Chondrocyte (in vitro differentiated cells): ENCODE measurements at regions not wholly inside any gene's neighbourhood (a gene's known extent, or its start where the extent isn't known, plus 50 kb on each side); places are given as distances from the start of the nearest gene placed in this dataset.

Experiments used
- DNase-seq: peaks from one replicate; pipeline ENCODE4 v3.0.0; 2021; ENCODE audit warnings: mixed read lengths, low spot score
- H3K27ac Mint-ChIP-seq: one replicate; pipeline ENCODE4 v1.8.0; 2021; ENCODE audit warnings: mild to moderate bottlenecking, moderate library complexity, mixed read lengths; ENCODE audit not compliant: unreplicated experiment
- H3K27me3 Mint-ChIP-seq: 2 replicates; pipeline ENCODE4 v1.8.0; 2021; ENCODE audit warnings: low read depth, mixed read lengths
- H3K36me3 Mint-ChIP-seq: 2 replicates; pipeline ENCODE4 v1.8.0; 2021; ENCODE audit warnings: low read depth, mixed read lengths
- H3K4me1 Mint-ChIP-seq: 2 replicates; pipeline ENCODE4 v1.8.0; 2021; ENCODE audit warnings: low read depth, mild to moderate bottlenecking, mixed read lengths
- H3K4me3 Mint-ChIP-seq: one replicate; pipeline ENCODE4 v1.8.0; 2021; ENCODE audit warnings: mild to moderate bottlenecking, moderate library complexity, mixed read lengths; ENCODE audit not compliant: unreplicated experiment
- H3K9me3 Mint-ChIP-seq: 2 replicates; pipeline ENCODE4 v1.8.0; 2021; ENCODE audit warnings: low read depth, mixed read lengths
- TF ChIP-seq, protein P1 (sequence below): fragments of 200-600 bp; sonication (generic); IDR thresholded peaks from 2 replicates; pipeline ENCODE4 v1.5.0; 2021; ENCODE audit warnings: antibody characterized with exemption, mild to moderate bottlenecking, moderate library complexity

DNA sequence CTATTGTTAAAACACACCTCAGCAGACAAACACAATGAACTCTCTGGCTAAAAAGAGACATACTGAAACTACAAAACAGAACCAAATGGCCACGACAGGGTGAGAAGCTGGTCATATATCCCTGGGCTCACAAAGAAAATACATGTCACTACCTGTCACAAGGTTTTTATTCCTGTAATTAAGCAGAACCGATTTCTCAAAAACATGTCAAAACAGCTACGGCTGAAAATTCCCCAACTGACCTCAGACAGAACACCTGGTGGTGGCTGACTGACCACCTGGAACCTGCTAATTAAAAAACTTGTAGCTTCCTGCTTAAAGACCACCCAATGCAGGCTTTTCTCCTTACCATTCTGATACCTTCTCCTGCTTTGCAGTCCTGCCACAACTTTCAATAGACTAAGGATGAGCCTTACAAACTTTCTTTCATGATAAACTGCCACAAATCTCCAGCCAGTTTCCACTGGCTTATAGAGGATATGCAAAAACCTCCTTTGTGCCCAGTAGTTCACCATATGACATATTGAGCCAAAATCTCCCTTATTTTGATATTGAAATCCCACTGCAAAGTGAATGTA lies 571.9 kb downstream of the SPOCK3 start:
- no peak for DNase-seq
- Mint-ChIP-seq H3K27me3 (peaks cover 16% of the 10 kb centered on the region), H3K4me1 (peaks cover 1% of the 10 kb centered on the region), H3K27ac (no peak overlapping the region), H3K4me3 (no peak overlapping the region), H3K36me3 (no peaks in the 10 kb centered on the region), H3K9me3 (no peaks in the 10 kb centered on the region)
- TF ChIP-seq, protein P1, sequence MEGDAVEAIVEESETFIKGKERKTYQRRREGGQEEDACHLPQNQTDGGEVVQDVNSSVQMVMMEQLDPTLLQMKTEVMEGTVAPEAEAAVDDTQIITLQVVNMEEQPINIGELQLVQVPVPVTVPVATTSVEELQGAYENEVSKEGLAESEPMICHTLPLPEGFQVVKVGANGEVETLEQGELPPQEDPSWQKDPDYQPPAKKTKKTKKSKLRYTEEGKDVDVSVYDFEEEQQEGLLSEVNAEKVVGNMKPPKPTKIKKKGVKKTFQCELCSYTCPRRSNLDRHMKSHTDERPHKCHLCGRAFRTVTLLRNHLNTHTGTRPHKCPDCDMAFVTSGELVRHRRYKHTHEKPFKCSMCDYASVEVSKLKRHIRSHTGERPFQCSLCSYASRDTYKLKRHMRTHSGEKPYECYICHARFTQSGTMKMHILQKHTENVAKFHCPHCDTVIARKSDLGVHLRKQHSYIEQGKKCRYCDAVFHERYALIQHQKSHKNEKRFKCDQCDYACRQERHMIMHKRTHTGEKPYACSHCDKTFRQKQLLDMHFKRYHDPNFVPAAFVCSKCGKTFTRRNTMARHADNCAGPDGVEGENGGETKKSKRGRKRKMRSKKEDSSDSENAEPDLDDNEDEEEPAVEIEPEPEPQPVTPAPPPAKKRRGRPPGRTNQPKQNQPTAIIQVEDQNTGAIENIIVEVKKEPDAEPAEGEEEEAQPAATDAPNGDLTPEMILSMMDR, result no peak

GRCh38 chr4:166670341-166670740 lies 564.0 kb downstream of the SPOCK3 start:
- Mint-ChIP-seq H3K9me3 (peaks cover 6% of the 10 kb centered on the region), H3K36me3 (peaks cover 1% of the 10 kb centered on the region), H3K4me3 (no peak overlapping the region), H3K27me3 (peaks cover 13% of the 10 kb centered on the region), H3K4me1 (no peaks in the 10 kb centered on the region), H3K27ac (no peak overlapping the region)
- TF ChIP-seq, protein P1, result no peak
- DNase-seq, result no peak

- TF ChIP-seq, protein P1, result no peak
- H3K4me1 Mint-ChIP-seq, result no peaks in the 10 kb centered on the region
- no peak overlapping the region for H3K27ac Mint-ChIP-seq
- peaks cover 6% of the 10 kb centered on the region for H3K9me3 Mint-ChIP-seq
- peaks cover 12% of the 10 kb centered on the region for H3K27me3 Mint-ChIP-seq
- no peak for DNase-seq
- H3K36me3 Mint-ChIP-seq, result peaks cover 1% of the 10 kb centered on the region
- no peak overlapping the region for H3K4me3 Mint-ChIP-seq
Measured at GRCh38 chr4:166673911-166674310, 560.4 kb downstream of the SPOCK3 start.

- no peak for DNase-seq
- no peak overlapping the region for H3K27ac Mint-ChIP-seq
- no peak overlapping the region for H3K4me3 Mint-ChIP-seq
- H3K27me3 Mint-ChIP-seq, result peaks cover 9% of the 10 kb centered on the region
- TF ChIP-seq, protein P1, result no peak
- peaks cover 6% of the 10 kb centered on the region for H3K9me3 Mint-ChIP-seq
- no peaks in the 10 kb centered on the region for H3K4me1 Mint-ChIP-seq
- no peaks in the 10 kb centered on the region for H3K36me3 Mint-ChIP-seq
Measured at GRCh38 chr4:166675411-166675810, 558.9 kb downstream of the SPOCK3 start.

- no peak for DNase-seq
- Mint-ChIP-seq H3K27me3 (peaks cover 14% of the 10 kb centered on the region), H3K4me3 (no peak overlapping the region), H3K27ac (no peak overlapping the region), H3K4me1 (no peaks in the 10 kb centered on the region), H3K9me3 (no peaks in the 10 kb centered on the region), H3K36me3 (no peaks in the 10 kb centered on the region)
- TF ChIP-seq, protein P1, result no peak
Measured at GRCh38 chr4:166680796-166681195, 553.5 kb downstream of the SPOCK3 start.
